Esophagus squamous epithelium (tissue), 4 donors: ENCODE measurements at regions not wholly inside any gene's neighbourhood (a gene's known extent, or its start where the extent isn't known, plus 50 kb on each side); places are given as distances from the start of the nearest gene placed in this dataset.

Experiments used
- CTCF ChIP-seq, 6 experiments: fragments of 450-650 bp in 4 of 6; fragments of 200-600 bp in 2 of 6; sonication (generic) in 2 of 6; IDR thresholded peaks; one replicate each; pipeline ENCODE4 v1.5.1; 2016 to 2019; ENCODE audit warnings: antibody characterized with exemption in 6 of 6, mild to moderate bottlenecking in 4 of 6, moderate library complexity in 4 of 6
- POLR2A ChIP-seq, 4 donors: fragments of 450-650 bp; IDR thresholded peaks; one replicate each; pipeline ENCODE4 v1.6.1; 2017; ENCODE audit warnings: antibody characterized with exemption in 4 of 4, mild to moderate bottlenecking in 4 of 4, moderate library complexity in 3 of 4

GRCh38 chr17:36846410-36847292 lies 90.6 kb upstream of the LHX1 start:
- TF ChIP-seq POLR2A (IDR thresholded peaks at IDR 0.05) (no peak), CTCF (IDR thresholded peaks at IDR 0.05) (no peak)
